ENCODE measurements at regions not wholly inside any gene's neighbourhood (a gene's known extent, or its start where the extent isn't known, plus 50 kb on each side); places are given as distances from the start of the nearest gene placed in this dataset.
"Not testable (repeated sequence)": the region's sequence is repeated elsewhere in the genome, so short reads cannot be mapped to it uniquely, and the experiment has no call there.

GRCh38 chr3:75427486-75427885, 236.6 kb upstream of the FRG2C start:
- TF ChIP-seq CTCF (IDR thresholded peaks at IDR 0.05 in 4 of 5, conservative IDR thresholded peaks at IDR 0.05 in 1 of 5); POLR2A (IDR thresholded peaks at IDR 0.05): not testable (repeated sequence)
